Prostate gland (tissue), 2 donors: ENCODE measurements at regions not wholly inside any gene's neighbourhood (a gene's known extent, or its start where the extent isn't known, plus 50 kb on each side); places are given as distances from the start of the nearest gene placed in this dataset.

Experiments used
- CTCF ChIP-seq, 4 experiments: fragments of 200-600 bp in 2 of 4; fragments of 450-650 bp in 2 of 4; sonication (generic) in 2 of 4; IDR thresholded peaks; 1 replicate in 3 of 4; 2 replicates in 1 of 4; pipeline ENCODE4 v1.5.1; 2016 to 2019; ENCODE audit warnings: antibody characterized with exemption in 4 of 4, mild to moderate bottlenecking in 2 of 4, moderate library complexity in 2 of 4
- POLR2A ChIP-seq: fragments of 450-650 bp; IDR thresholded peaks from one replicate; pipeline ENCODE4 v1.6.1; 2016; ENCODE audit warnings: antibody characterized with exemption, mild to moderate bottlenecking
- POLR2AphosphoS5 ChIP-seq: sonication (generic); formaldehyde crosslinking; IDR thresholded peaks from one replicate; pipeline ENCODE4 v1.6.1; 2017; ENCODE audit warnings: antibody characterized with exemption

GRCh38 chr14:87494010-87494409 lies 499.0 kb downstream of the GALC start:
- TF ChIP-seq POLR2A (no peak), CTCF (IDR thresholded peaks at IDR 0.05) (no peak), POLR2AphosphoS5 (no peak)
